K562 (cell line): ENCODE measurements at regions not wholly inside any gene's neighbourhood (a gene's known extent, or its start where the extent isn't known, plus 50 kb on each side); places are given as distances from the start of the nearest gene placed in this dataset.

ENCODE experiments used
- CBX1 ChIP-seq: sonication (generic); IDR thresholded peaks from 2 replicates; pipeline ENCODE4 v1.6.1; 2016; ENCODE audit warnings: antibody characterized with exemption, low read depth, mild to moderate bottlenecking
- DMBX1 ChIP-seq: fragments of 250-450 bp; sonication (Bioruptor Pico); IDR thresholded peaks from 2 replicates; pipeline ENCODE4 v1.8.0; 2022; ENCODE audit warnings: inconsistent platforms, mild to moderate bottlenecking, moderate library complexity, borderline replicate concordance
- EP300 ChIP-seq: IDR thresholded peaks from 2 replicates; pipeline ENCODE4 v1.6.1; 2012; ENCODE audit warnings: low read length, improper control_type of control experiment
- JUND ChIP-seq, 2 experiments: IDR thresholded peaks; 2 replicates in 1 of 2; 3 replicates in 1 of 2; pipeline ENCODE4 v1.6.1; 2011; ENCODE audit warnings: borderline replicate concordance in 2 of 2, low read depth in 2 of 2, low read length in 2 of 2, improper control_type of control experiment in 1 of 2, missing biosample characterization in 1 of 2, missing genetic modification characterization in 1 of 2, missing genetic modification reagents in 1 of 2
- POLR2A ChIP-seq: fragments of 450-650 bp; conservative IDR thresholded peaks from 2 replicates; pipeline ENCODE4 v1.6.1; 2016
- POLR2AphosphoS5 ChIP-seq: IDR thresholded peaks from 2 replicates; pipeline ENCODE4 v1.6.1; 2011; ENCODE audit warnings: mild to moderate bottlenecking, low read depth, low read length, moderate library complexity; ENCODE audit not compliant: control insufficient read depth, insufficient read depth
- RAD51 ChIP-seq: fragments of 450-650 bp; IDR thresholded peaks from 2 replicates; pipeline ENCODE4 v1.7.1; 2016; ENCODE audit warnings: low read depth, mild to moderate bottlenecking, borderline replicate concordance
- SP1 ChIP-seq: sonication (generic); formaldehyde crosslinking; IDR thresholded peaks from 2 replicates; pipeline ENCODE4 v1.8.1; 2022; ENCODE audit warnings: mild to moderate bottlenecking, missing genetic modification reagents
- TAF1 ChIP-seq: IDR thresholded peaks from 2 replicates; pipeline ENCODE4 v1.6.1; 2011; ENCODE audit warnings: mild to moderate bottlenecking, low read length, moderate library complexity; ENCODE audit not compliant: insufficient read depth, control insufficient read depth, severe bottlenecking; ENCODE audit errors: extremely low read depth
- TF ChIP-seq, protein P1 (sequence below): fragments of 250-450 bp; sonication (Bioruptor Pico); IDR thresholded peaks from 2 replicates; pipeline ENCODE4 v1.5.0; 2020; ENCODE audit warnings: mild to moderate bottlenecking
- TF ChIP-seq, protein P2 (sequence below), 2 experiments: IDR thresholded peaks; 2 replicates each; pipeline ENCODE4 v1.6.1; 2012; ENCODE audit warnings: improper control_type of control experiment in 2 of 2, low read depth in 2 of 2, low read length in 2 of 2, borderline replicate concordance in 1 of 2

DNA sequence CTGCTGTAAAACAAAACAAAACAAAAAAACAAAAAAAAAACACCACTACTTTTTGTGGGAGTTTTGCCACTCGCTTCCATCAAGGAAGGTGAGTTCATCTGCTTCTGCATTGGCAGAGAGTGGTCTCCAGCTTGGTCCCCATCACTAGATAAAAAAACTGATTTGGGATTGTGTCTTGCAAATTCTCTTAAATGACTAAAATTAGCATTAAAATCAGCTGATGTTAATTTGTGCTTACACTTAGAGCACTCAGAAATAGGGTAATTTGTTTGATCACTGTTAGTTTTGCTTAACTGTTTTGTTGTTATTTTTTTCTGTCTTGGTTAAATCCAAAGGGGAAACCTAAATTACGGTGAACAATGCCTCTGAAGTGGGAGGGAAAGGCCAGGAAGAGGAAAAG lies 1048.0 kb downstream of the LRFN5 start:
- TF ChIP-seq JUND (IDR thresholded peaks at IDR 0.05; ENCODE audit: borderline replicate concordance, low read depth, low read length) (no peak), JUND (tag; IDR thresholded peaks at IDR 0.05; ENCODE audit: borderline replicate concordance, low read depth, low read length) (no peak), EP300 (no peak), SP1 (CRISPR knock-in tag) (no peak), CBX1 (no peak), RAD51 (no peak), POLR2AphosphoS5 (no peak), TAF1 (no peak), DMBX1 (CRISPR knock-in tag) (no peak), POLR2A (no peak)
- TF ChIP-seq, protein P1, sequence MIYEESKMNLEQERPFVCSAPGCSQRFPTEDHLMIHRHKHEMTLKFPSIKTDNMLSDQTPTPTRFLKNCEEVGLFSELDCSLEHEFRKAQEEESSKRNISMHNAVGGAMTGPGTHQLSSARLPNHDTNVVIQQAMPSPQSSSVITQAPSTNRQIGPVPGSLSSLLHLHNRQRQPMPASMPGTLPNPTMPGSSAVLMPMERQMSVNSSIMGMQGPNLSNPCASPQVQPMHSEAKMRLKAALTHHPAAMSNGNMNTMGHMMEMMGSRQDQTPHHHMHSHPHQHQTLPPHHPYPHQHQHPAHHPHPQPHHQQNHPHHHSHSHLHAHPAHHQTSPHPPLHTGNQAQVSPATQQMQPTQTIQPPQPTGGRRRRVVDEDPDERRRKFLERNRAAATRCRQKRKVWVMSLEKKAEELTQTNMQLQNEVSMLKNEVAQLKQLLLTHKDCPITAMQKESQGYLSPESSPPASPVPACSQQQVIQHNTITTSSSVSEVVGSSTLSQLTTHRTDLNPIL (CRISPR knock-in tag) = no peak
- TF ChIP-seq, protein P2, sequence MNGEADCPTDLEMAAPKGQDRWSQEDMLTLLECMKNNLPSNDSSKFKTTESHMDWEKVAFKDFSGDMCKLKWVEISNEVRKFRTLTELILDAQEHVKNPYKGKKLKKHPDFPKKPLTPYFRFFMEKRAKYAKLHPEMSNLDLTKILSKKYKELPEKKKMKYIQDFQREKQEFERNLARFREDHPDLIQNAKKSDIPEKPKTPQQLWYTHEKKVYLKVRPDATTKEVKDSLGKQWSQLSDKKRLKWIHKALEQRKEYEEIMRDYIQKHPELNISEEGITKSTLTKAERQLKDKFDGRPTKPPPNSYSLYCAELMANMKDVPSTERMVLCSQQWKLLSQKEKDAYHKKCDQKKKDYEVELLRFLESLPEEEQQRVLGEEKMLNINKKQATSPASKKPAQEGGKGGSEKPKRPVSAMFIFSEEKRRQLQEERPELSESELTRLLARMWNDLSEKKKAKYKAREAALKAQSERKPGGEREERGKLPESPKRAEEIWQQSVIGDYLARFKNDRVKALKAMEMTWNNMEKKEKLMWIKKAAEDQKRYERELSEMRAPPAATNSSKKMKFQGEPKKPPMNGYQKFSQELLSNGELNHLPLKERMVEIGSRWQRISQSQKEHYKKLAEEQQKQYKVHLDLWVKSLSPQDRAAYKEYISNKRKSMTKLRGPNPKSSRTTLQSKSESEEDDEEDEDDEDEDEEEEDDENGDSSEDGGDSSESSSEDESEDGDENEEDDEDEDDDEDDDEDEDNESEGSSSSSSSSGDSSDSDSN (IDR thresholded peaks at IDR 0.05; ENCODE audit: borderline replicate concordance in 1 of 2, low read depth in 2 of 2, low read length in 2 of 2) = no peak
